HG03442 (cell line): ENCODE measurements at regions not wholly inside any gene's neighbourhood (a gene's known extent, or its start where the extent isn't known, plus 50 kb on each side); places are given as distances from the start of the nearest gene placed in this dataset.

Experiments
- ATAC-seq: cut with Tn5 transposase; IDR thresholded peaks from one replicate; pipeline ENCODE4 v1.9.1; 2021; ENCODE audit warnings: mild to moderate bottlenecking, moderate library complexity; ENCODE audit not compliant: unreplicated experiment

GRCh38 chr20:22004946-22005345, 299.5 kb downstream of the PAX1 start:
- ATAC-seq, result no peak

GRCh38 chr20:22003680-22004079, 298.2 kb downstream of the PAX1 start:
- ATAC-seq, result no peak

DNA sequence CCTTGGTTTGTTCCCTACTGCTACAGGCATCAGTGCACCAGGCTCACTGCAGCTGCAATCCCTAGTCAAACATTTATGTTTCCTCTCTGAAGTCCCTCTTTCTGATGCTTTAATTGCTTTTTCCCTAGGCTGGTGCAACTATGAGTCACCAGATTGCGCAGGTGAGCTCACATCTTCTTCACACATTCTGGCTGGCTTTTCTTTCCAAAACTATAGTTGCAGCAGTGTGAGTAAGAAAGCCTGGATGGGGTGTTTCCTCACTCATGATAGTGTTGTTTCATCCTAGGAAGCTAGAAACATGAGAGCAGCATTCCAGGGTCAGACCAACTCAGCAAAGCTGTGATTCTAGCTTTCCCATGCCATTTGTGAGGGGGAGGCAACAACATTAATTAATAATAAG, 296.4 kb downstream of the PAX1 start:
- no peak for ATAC-seq

- no peak for ATAC-seq
Observed at GRCh38 chr20:21995461-21995860, 290.0 kb downstream of the PAX1 start.

- no peak for ATAC-seq
Observed at GRCh38 chr20:21994203-21994602, 288.7 kb downstream of the PAX1 start.

GRCh38 chr20:21982559-21982958, 277.1 kb downstream of the PAX1 start:
- no peak for ATAC-seq

- no peak for ATAC-seq
Observed at GRCh38 chr20:21981597-21982344, 276.3 kb downstream of the PAX1 start.

DNA sequence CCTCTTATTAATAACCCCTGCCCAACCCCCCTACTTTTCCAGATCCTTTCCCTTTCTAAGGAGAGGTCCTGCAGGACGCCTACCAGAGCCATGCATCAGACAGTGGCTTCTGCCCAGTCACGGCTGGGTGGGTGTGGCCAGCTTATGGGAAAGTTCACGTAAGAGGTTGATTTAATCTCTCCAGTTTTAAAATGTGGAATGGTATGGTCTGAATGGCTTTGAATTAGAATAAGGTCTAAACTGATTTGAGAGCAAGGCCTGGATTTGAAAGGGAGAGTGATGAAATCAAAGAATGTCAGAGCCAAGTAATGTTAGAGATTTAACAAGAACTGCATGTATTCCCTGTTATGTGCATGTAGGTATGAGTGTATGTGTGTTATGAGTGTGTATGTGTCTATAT, 275.7 kb downstream of the PAX1 start:
- no peak for ATAC-seq

- no peak for ATAC-seq
Observed at GRCh38 chr20:21971436-21971835, 266.0 kb downstream of the PAX1 start.

GRCh38 chr20:21968486-21968885, 263.0 kb downstream of the PAX1 start:
- no peak for ATAC-seq

DNA sequence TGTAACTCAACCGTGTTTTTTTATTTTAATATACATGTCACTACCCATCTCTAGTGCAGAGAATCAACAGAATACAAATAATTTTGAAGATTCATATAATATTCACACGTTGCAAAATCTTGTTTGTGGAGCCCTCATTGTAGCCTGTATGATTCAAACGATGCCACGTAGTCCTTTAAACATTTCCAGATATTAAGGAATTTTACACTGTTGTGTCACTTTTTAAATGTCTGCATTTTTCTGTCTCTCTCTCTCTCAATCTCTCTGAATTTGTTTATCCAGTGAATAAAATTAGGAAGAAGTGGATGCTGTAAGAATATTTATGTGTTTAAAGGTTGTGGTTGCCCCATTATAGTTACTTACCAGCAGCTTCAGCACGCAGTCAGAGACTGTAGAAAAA, 262.0 kb downstream of the PAX1 start:
- ATAC-seq, result no peak

- ATAC-seq, result no peak
Observed at GRCh38 chr20:21956591-21956990, 251.1 kb downstream of the PAX1 start.

GRCh38 chr20:21947406-21947805, 241.9 kb downstream of the PAX1 start:
- ATAC-seq, result no peak

DNA sequence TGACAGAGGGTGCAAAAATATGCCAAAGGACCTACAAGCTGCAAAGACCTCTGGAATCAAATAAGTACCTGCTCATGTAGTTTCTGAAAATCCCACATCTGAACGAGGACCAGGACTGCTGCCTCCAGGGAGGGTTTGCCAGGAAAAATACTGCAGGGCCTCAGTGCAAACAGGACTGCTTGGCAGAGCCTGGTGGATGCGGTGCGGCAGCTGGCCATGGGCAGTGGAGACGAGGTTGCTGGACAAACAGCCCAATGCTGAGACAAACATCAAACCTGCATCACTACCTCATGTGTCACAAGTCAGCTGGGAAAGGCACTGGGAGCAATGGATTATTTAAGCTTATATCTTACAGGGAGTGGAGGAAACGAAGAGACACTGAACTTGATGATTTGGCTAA, 238.8 kb downstream of the PAX1 start:
- no peak for ATAC-seq

GRCh38 chr20:21941941-21942805, 236.7 kb downstream of the PAX1 start:
- no peak for ATAC-seq

DNA sequence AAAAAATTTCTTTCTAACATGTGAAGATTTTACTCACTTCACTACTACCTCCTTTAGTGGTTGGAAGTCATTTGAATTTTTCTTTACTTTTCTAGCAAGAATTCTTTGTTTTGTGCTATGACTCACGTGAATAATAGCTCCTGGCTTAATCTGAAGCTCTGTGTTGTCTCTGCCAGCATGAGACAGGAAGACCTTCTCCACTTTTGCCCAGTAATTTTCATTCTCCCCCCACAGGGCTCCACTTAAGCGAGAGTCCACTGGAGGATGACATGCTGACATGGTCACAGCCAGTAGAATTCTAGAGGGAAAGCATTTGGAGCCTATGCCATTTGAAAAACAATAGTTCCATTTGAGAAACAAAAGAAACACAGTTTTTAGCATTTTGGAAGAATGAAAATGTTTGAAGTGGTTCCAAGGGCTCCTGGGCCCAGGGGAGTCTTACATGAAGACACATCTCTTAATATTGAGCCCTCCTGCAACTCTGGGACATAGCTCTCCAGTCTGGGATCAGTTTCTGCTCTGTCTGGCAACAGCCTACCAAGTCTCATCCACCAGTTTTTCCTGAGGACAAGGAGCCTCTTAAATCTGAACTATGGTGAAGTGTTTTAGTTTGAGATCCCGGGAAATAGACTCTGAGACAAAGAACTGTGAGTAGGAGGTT, 231.4 kb downstream of the PAX1 start:
- no peak for ATAC-seq

GRCh38 chr20:21936261-21936660, 230.8 kb downstream of the PAX1 start:
- no peak for ATAC-seq

DNA sequence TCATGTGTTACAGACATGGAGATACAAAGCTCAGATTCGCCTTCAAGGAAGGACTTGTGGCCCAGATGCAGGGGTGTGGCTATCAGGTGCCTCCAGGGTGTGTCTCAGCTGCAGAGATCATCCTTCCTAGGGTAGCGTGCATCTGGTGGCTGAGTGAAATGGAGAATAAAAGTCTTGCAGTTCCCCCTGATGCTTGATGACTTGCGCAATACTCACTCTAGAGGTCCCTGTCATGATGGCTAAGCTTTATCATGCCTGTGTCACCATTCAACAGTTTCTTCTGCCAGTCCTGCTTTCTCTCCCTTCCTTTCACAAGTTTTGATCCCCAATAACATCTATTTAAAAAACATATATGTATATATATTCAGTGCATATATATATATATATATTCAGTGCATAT, 228.1 kb downstream of the PAX1 start:
- no peak for ATAC-seq

DNA sequence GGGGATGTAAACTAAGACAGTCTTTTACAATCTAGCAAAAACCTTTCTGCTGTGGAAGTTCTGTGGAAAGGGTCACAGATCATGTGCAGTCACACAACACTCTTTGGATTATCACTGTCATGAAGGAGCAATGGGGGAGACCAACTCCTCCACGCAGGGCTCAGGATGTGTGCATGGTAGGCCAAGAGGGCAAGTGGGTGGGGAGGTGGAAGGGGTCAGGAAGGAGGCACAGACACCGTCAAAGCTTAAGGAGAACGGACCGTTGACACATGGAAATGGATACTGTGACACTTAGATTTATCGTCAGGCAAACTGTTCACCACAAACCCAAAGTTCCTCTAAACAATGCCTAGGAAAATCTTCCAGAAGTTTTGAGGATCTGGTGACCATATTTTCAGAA, 215.8 kb downstream of the PAX1 start:
- ATAC-seq, result no peak

- no peak for ATAC-seq
Observed at GRCh38 chr20:21920211-21920610, 214.7 kb downstream of the PAX1 start.

DNA sequence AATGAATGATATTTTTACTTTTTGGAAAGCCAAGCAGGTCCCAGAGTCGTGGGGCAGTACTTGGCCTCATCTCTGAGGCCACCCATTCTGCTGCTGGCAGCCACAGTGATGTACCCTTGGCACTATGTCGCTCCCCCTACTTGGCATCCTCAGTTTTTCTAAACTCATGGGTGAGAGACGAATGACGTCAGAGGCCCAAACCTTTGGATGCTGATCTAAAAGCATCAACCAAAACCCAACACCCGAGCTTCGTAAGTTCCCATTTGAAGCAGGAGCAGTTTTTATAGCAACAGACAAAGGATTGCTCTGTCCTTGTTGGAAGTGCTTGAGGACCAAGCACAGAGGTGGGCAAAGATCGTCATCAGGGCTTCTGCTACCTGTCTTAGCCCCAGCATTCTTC, 212.9 kb downstream of the PAX1 start:
- no peak for ATAC-seq

DNA sequence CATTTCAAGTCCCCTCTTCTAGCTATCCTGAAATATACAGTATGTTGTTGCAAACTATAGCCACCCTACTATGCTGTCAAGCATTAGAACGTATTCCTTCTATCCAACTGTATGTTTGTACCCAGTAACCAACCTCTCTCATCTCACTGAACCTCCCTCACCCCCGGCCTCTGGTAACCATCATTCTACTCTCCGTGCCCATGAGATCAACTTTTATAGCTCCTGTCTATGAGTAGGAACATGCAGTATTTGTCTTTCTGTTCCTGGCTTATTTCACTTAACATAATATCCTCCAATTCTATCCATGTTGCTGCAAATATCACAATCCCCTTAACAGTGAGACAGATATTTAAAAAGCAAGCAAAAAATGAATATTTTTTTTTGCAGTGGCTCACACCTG, 196.9 kb downstream of the PAX1 start:
- no peak for ATAC-seq
